ENCODE measurements at regions not wholly inside any gene's neighbourhood (a gene's known extent, or its start where the extent isn't known, plus 50 kb on each side); places are given as distances from the start of the nearest gene placed in this dataset.

DNA sequence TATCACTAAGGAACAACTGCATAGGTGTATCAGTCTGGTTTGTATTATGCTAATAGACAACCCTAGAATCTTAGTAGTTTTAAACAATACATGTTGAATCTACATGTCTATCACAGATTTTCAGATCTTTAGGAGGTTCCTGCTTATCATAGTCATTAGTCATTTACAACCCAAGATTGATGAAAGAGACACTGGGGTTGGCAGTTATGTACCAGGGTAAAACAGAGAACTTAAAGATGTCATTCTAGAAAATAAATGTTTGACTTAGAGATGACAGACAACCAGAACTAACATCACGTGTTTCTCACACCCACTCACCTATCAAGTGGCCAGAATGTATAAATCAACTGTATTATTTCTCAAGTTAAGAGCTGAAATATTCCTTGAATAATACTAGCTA lies 181.9 kb downstream of the PABPC4L start:
- no peak for DNase-seq (ENCODE audit: low read depth)

DNA sequence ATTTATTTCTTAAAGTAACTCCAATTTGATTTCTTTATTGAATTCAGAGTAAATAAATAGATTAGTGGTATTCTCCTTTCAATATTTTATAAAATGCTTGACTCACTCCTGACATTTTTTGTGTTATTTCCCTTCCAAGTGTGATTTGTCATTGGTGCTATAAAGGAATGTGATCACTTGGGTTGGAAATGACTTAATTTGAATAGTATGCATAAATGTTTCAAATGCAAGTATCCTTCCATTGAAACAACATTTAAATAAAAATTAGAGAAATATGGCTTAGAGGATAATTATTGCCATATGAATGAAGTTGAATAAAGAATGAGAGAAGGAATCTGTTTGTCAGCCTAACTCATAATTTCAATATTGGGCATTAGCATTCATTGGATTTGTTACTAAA lies 182.7 kb downstream of the PABPC4L start:
- DNase-seq (ENCODE audit: low read depth), result peak; percentile 50

DNA sequence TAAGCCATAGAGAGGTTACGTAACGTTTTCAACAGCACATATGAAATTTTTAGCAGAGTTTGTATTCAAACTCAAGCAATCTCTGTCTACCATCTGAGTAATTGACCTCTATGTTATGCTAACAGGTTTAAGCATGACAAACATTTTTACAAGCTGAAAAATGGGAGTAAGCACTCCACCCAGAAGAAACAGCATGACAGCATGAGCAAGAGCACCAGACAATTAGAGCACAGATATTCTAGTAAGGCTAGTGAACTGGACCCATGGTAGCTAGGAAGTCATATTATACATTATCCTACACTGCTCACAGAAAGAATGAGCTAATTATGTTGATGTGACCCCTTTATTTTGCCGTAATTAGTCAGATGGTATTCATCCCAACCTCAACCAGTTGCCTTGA lies 200.5 kb downstream of the PABPC4L start:
- DNase-seq (ENCODE audit: low read depth), result peak; percentile 5

DNA sequence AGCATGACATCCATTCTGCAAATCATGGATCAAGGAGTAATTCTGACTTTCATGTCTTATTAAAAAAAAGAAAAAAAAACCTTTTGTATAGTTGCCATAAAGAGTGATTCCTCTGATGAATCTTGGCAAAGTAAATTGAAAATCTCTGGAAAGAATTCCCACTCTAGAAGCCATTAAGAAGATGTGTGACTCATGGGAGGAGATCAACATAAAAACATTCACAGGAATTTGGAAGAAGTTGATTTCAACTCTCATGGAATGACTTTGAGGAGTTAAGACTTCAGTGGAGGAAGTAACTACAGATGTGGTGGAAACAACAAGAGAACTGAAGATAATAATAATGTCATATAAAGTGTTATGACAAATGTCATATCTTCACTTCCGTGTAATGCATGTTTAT lies 204.2 kb downstream of the PABPC4L start:
- peak; percentile 11 for DNase-seq (ENCODE audit: low read depth)

DNA sequence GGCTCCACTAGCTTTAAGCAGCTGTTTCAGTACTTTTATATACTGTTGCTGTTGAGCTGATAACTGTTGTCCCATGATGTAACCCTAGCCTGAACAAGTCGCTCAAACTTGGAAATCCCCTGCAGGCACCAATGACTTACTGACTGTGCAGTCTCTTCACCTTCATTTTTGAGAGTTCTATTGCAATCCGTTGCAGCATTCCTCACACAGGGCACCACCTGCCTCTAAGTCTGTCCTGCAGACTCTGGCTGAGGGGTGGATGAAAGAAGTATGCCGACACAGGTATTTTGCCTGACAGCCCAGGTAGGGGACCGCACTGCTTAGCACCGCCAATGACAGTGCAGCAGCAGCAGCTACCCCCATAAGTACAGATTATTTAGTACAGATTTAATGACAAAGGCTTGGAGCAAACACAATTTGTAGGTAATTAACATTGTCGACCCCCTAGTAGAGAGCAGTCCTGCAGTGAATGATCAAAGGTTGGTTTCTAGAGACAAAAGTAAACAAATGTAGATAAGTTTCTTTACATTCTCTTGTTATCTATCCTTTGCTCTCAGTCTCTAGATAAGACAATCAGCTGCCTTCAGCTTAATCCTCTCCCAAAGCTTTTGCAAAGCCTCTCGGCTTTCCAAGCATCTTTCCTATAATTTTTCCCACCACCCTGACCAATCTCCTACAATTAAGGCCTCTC lies 205.0 kb downstream of the PABPC4L start:
- DNase-seq (ENCODE audit: low read depth), result no peak

DNA sequence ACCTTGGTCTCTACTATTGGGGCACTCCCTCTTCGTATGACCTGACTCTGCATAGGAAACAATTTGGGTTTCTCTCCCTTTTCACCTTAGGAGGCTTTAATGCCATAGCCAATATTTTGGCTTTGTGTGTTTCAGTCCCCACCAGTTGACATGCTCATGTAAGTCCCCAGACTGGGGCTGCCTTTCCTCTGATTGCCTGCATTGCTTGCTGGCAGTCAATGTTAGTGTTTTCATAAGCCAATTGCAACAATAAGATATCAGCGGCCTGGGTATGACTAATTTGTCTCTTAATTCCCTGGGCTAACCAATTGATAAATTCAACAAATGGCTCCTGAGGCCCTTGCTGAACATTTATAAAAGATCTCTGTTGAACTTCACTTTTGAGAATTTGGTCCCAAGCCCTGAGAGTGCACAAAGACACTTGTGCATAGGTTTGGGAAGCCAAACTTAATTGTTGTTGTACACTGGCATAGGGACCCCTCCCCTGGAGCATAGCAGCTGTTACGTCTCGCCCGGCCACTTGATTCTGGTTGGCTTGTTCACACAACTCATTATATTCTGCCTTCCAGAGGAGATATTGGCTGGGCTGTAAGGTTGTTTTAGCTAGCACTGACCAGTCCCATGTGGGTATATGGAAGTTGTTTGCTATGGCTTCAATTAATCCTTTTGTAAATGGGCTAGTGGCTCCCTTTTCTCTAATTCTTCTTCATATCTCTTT lies 206.2 kb downstream of the PABPC4L start:
- DNase-seq (ENCODE audit: low read depth), result no peak

DNA sequence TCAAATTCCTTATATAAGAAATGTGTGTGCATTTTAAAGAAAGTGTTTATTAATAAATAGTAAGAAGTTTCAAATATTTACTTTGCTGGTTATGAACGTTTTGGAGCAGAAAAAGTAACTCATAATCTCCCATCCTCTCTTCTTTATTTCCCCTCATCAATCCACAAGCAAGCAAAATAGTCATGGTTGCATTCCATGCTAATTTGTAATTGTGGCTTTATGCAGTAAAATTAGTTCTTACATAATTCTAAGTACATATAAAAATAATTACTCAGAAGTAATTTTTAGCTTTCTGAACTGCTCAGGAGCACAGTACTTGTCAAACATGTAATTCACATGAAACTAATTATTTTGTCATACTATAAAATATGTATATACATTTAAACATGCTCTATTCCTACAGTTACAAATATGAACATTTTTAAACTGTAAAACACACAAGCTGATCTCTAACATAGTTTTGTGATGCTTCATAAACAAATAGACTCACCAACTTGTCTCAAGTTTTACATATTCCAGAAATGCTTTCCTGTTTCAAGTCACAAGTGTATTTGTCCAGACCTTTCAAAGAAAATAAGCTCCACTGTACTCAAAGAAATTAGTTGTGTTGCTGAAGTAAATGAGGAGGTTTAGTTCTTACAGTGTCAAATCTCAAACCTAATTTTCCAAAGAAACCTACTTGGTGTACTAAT lies 218.9 kb downstream of the PABPC4L start:
- peak; percentile 42 for DNase-seq (ENCODE audit: low read depth)

DNA sequence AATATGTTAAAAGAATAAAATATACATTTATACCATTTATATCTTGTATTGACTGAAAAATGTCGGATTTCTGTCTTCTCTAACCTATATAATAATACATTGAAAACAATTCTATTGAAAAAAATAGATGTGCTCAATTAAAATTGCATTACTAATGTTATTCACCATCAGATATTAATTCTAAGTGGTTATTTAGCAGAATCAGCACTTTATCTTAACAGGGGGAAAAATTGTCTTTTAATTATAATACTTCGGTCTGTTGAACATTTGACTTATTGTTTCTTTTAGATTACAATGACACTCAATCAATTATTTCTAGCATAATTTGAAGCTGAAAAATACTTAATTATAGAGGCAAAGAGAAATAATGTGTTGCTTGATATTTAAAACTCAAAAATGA lies 220.3 kb downstream of the PABPC4L start:
- DNase-seq (ENCODE audit: low read depth), result no peak

DNA sequence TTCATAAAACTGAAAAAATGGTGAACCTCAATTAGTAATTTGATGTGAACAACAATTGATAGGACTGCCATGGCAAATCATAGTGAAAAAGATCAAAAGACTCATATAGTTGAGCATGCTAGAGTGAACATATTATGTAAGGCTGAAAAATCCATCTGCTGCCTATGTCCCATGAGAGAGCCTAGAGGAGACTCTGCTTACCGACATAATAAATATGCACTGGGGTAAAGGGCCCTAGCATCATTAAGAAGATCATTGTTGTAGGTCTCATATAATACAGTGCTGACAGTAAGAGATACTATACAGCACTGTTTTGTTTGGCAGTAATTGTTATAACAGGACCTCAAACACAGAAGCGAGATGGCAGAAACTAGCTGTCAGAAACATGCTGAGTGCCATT lies 229.0 kb downstream of the PABPC4L start:
- DNase-seq (ENCODE audit: low read depth), result no peak

DNA sequence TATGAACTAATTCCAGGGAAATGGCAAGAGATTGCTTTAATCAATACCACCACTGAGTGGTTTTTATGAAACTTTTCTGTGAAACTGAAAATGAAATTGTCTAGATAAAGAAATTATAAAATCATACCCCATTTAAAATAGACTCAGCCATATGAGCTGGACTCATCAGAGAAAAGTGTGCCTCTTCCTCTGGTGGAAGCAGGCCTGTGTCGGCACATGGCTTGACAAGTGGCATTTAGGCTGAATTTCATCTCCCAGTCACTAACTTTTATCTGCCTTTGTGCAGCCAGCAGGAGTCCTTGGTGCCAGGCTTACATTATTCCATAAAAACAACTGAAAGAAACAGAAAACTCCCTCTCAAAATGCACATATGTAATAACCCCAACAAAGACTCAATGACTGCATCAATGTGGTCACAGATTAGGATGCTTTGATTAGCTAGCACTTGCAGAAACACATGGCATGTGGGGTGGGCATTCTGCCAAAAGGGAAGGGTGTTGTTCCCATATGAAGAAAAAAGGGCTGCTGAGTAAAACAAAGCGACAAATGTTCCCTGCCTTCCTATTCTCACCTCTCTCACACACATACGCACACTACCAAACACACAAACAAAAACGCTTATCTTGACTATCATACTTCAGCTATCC lies 232.3 kb downstream of the PABPC4L start:
- DNase-seq (ENCODE audit: low read depth), result peak; percentile 28

DNA sequence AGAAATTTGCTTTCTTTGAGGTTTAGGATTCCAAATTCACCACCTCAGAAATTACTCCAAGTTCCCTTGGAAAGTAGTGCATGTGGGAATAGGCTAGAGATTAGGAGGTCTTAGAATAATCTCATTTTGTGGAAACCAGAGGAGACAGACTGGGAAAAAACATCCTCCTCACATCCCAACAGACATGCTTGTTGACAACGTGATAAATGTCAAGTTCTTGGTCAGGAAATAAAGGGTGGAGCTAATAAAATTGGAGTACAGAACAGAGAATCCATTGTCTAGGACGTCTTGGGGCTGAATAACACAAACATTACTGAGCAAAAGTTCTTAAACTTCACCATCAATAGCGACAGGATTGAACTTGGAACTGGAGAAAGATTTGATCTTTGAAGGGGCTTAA lies 233.4 kb downstream of the PABPC4L start:
- DNase-seq (ENCODE audit: low read depth), result no peak

DNA sequence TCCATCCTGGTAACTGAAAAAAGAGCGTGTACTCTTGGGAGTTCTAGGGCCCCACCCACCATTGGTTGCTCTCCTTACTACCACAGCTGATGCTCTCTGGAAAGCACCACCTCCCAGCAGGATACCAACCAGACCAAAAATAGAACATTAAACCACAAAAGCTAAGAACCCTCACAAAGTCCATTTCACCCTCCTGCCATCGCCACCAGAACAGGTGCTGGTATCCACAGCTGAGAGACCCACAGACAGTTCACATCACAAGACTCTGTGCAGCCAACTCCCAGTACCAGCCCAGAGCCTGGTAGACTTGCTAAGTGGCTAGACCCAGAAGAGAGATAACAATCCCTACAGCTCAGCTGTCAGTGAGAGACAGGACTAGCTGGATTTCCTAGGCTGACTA lies 240.6 kb downstream of the PABPC4L start:
- DNase-seq (ENCODE audit: low read depth), result no peak

DNA sequence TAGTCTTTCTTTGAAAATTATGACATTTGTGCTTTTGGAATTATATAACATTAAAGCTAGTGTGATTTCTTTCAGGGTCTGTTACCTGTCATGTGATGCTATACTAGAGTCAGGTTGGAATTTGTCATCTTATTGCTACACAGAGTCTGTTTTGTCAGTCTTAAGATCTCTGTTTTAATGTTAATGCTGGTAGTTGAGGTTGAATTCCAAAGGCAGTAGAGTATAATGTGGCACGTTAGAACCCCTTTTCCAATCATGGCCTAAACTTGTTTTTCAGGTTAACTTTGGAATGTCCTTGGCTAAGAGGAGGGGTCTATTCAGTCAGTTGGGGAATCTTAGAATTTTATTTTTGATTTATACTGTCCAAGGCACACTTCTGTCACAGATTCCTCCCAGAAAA lies 258.5 kb downstream of the PABPC4L start:
- no peak for DNase-seq (ENCODE audit: low read depth)

DNA sequence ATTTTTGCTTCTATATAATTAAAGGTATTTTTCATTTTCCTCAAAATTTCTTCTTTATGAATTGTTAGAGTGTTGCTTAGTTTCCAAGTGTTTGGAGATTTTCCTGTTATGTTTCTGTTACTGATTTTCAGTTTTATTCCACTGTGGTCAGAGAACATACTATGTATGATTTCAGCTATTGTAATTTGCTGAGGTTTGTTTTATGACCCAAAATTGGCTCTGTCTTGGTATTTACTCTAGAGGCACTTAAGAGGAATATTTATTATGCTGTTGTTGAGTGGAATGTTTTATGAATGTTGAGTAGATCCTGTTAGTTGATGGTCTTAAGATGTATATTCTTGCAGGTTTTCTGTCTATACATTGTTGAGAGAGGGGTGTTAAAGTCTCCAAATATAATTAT lies 263.5 kb downstream of the PABPC4L start:
- no peak for DNase-seq (ENCODE audit: low read depth)

DNA sequence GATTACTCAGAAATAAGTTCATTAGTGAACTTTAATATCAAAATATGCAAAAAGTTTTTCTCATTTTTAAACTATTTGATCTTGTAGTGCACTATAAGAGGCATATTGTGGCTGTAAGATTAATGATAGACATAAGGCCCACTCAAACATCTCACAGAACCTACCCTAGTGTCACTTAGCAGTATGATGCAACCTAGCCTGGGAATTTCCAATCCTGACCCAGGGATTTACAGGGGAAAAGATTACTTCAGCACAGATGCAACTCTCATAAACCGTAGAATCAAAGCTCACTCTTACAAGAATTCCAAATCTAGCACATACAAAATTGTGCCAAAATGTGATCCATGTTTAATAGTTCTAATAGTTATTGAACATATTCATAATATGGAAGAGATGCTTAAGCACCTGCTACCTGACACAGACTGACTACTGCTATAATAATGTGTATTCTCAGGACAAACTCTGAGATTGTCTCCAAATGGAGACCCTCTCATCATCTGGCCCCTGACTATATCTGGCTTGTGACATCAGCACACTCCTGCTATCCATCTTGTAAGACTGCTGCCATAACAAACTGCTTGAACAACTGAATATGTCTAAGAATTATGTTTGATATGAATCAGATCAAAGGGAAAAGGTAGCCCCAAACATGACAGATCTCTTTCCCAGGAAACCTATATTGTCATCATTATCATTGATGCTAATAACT lies 271.9 kb downstream of the PABPC4L start:
- DNase-seq (ENCODE audit: low read depth), result no peak

DNA sequence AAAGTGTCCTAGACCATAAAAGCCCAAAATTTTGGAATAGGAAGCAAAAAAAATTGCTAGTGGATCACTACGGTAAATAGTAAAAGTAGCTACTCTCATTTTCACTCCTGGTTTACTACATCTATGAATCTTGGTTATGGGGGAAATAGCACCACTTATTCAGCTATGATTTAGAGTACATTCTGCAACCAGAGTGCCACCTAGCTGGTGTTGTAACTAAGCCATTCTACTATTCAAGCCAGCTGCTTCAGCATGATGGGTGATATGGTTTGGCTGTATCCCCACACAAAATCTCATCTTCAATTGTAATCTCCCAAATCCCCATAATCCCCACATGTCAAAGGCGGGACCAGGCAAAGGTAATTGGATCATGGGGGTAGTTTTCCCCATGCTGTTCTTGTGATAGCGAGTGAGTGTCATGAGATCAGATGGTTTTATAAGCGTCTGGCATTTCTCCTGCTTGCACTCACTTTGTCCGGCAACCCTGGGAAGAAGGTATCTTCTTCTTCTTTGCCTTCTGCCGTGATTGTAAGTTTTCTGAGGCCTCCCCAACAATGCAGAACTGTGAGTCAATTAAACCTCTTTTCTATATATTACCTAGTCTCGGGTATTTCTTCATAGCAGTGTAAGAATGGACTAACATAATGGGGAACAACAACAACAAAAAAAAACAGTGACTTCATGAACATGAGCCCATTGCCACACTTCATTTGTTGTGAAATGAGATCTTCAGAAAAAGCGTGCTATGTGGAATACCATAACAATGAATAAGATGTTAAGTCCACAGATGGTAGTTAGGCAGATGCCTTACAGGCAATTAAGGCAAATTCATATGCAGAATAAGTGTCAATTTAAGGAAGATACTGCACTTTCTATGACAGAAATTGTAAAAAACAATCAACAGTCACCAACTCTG lies 280.1 kb downstream of the PABPC4L start:
- DNase-seq (ENCODE audit: low read depth), result no peak

DNA sequence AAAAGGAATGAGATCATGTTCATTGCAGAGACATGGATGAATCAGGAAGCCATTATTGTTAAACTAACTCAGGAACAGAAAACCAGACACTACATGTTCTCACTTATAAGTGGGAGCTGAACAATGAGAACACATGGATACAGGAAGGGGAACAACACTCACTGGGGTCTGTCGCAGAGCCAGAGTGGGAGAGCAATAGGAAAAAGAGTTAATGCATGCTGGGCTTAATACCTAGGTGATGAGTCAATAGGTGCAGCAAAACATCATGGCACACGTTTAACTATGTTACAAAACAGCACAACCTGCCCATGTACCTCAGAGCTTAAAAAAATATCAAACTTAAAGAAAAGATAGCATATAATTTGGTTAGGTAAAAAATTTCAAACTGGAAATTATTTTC lies 281.4 kb downstream of the PABPC4L start:
- DNase-seq (ENCODE audit: low read depth), result no peak

DNA sequence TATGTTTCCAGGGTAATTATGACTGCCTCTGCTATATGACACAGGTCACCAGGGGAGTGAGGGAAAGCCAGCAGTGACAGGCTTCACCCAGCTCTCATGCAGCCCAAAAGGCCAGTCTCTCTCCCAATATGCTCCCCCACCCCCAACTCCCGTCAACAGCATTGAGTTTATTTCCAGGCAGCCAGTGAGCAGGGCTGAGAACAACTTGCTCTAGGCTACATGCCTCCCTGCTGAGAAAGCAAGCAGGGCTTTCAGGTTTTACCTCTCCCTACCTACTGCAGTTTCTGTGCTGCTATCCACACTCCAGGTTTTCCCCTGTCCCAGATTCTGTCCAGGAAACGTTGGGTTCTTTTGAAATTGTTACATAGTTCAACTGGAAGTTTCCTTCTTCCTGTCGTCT lies 291.4 kb downstream of the PABPC4L start:
- no peak for DNase-seq (ENCODE audit: low read depth)

DNA sequence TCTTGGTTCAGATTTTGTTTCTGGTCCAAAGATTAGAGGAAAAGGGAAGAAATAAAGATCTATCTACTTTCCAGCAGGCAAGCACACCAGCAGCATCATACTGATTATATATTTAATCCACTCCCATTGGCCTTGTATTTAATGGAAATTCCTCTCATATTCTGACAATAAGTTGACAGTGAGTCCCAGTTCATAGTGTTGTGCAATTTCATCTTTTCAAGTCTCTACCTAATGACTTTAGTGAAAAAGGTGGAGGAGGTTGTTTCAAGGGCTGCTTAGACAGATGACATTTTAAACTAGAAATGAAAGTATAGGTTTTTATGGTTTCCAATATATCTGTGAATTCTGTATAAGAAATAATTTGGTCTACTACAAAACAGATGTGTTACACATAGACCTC lies 298.6 kb downstream of the PABPC4L start:
- DNase-seq (ENCODE audit: low read depth), result no peak

DNA sequence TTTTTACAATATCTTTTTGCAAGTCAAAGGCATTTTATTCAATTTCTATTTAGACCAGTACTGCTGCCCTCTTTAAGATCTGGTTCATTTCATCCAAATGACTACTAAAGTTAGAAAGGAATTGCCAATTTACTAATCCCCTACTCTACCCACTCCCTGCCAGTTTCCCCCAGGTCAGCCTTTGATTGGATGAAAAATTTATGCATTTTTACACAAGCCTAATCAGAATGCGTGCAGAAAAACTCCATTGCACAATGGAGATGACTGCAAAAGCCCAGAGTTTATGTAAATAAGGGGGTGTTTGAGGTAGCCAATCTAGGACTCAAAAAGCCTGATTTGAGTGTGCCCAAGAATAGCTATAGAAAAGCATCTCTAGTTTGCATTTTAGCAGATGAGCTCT lies 310.6 kb downstream of the PABPC4L start:
- no peak for DNase-seq (ENCODE audit: low read depth)

DNA sequence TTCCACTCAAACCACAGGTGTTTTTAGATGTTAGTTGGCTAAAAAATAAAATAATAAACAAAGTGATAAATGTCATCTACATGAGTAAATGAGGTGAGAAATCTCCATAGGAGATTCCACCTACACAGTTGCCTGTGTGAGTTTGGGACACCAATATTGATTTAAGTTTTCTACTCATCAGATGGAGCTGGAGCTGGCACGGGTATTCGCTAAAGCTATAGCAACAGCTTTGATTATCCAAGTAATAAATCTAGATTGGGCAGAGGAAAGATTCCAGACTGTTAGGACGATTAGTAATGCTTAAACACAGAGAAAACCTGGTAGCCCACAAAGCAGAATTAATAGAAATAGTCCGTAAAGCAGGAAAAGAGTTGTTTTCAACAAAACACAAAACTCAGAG lies 313.9 kb downstream of the PABPC4L start:
- DNase-seq (ENCODE audit: low read depth), result no peak

All from HS-5 (cell line).